ENCODE measurements at regions not wholly inside any gene's neighbourhood (a gene's known extent, or its start where the extent isn't known, plus 50 kb on each side); places are given as distances from the start of the nearest gene placed in this dataset.
"Not testable (repeated sequence)": the region's sequence is repeated elsewhere in the genome, so short reads cannot be mapped to it uniquely, and the experiment has no call there.

- in situ Hi-C loops (cut with MboI; ENCODE audit: low sequenced_read_pairs), result no loop called here
- H3K9me3 ChIP-seq, result no peaks in the 10 kb centered on the region
- no peak overlapping the region for H3K4me3 ChIP-seq
- no peak for DNase-seq (ENCODE audit: low spot score in 2 of 2)
- H3K27me3 ChIP-seq (ENCODE audit: low read depth), result no peaks in the 10 kb centered on the region
- no peaks in the 10 kb centered on the region for H3K4me1 ChIP-seq
- no peaks in the 10 kb centered on the region for H3K36me3 ChIP-seq (replicated peaks)
Observed at GRCh38 chr2:7685342-7686015, 768.3 kb downstream of the RNF144A start.

GRCh38 chr2:7686016-7686385 is 768.8 kb downstream of the RNF144A start:
- no peaks in the 10 kb centered on the region for H3K27me3 ChIP-seq (ENCODE audit: low read depth)
- H3K4me3 ChIP-seq, result no peak overlapping the region
- in situ Hi-C loops (cut with MboI; ENCODE audit: low sequenced_read_pairs), result no loop called here
- H3K36me3 ChIP-seq (replicated peaks), result no peaks in the 10 kb centered on the region
- H3K4me1 ChIP-seq, result no peaks in the 10 kb centered on the region
- no peaks in the 10 kb centered on the region for H3K9me3 ChIP-seq
- no peak for DNase-seq (ENCODE audit: low spot score in 2 of 2)

- no peak for DNase-seq (ENCODE audit: low spot score in 2 of 2)
- in situ Hi-C loops (cut with MboI; ENCODE audit: low sequenced_read_pairs), result no loop called here
- Histone ChIP-seq H3K27me3 (ENCODE audit: low read depth) (no peaks in the 10 kb centered on the region), H3K4me1 (no peaks in the 10 kb centered on the region), H3K9me3 (no peaks in the 10 kb centered on the region), H3K4me3 (no peak overlapping the region), H3K36me3 (replicated peaks) (no peaks in the 10 kb centered on the region)
Observed at GRCh38 chr2:7691961-7692656, 774.9 kb downstream of the RNF144A start.

- Histone ChIP-seq H3K4me3 (no peak overlapping the region), H3K36me3 (replicated peaks) (no peaks in the 10 kb centered on the region), H3K4me1 (no peaks in the 10 kb centered on the region), H3K9me3 (no peaks in the 10 kb centered on the region), H3K27me3 (ENCODE audit: low read depth) (no peaks in the 10 kb centered on the region)
- no peak for DNase-seq (ENCODE audit: low spot score in 2 of 2)
- in situ Hi-C loops (cut with MboI; ENCODE audit: low sequenced_read_pairs), result no loop called here
Observed at GRCh38 chr2:7692657-7693161, 775.5 kb downstream of the RNF144A start.

- Histone ChIP-seq H3K9me3 (no peaks in the 10 kb centered on the region), H3K36me3 (replicated peaks) (no peaks in the 10 kb centered on the region), H3K4me3 (no peak overlapping the region), H3K4me1 (no peaks in the 10 kb centered on the region), H3K27me3 (ENCODE audit: low read depth) (no peaks in the 10 kb centered on the region)
- in situ Hi-C loops (cut with MboI; ENCODE audit: low sequenced_read_pairs), result no loop called here
- DNase-seq (ENCODE audit: low spot score in 2 of 2), result no peak
Observed at GRCh38 chr2:7693246-7694075, 776.2 kb downstream of the RNF144A start.

GRCh38 chr2:7694076-7694985 is 777.1 kb downstream of the RNF144A start:
- no peaks in the 10 kb centered on the region for H3K9me3 ChIP-seq
- H3K4me1 ChIP-seq, result no peaks in the 10 kb centered on the region
- no peak overlapping the region for H3K4me3 ChIP-seq
- no peaks in the 10 kb centered on the region for H3K27me3 ChIP-seq (ENCODE audit: low read depth)
- DNase-seq (ENCODE audit: low spot score in 2 of 2), result no peak
- in situ Hi-C loops (cut with MboI; ENCODE audit: low sequenced_read_pairs), result no loop called here
- no peaks in the 10 kb centered on the region for H3K36me3 ChIP-seq (replicated peaks)

GRCh38 chr2:7696556-7696955 is 779.3 kb downstream of the RNF144A start:
- H3K4me3 ChIP-seq; H3K9me3 ChIP-seq; H3K4me1 ChIP-seq; H3K36me3 ChIP-seq (replicated peaks); in situ Hi-C loops (cut with MboI; ENCODE audit: low sequenced_read_pairs); DNase-seq (ENCODE audit: low spot score in 2 of 2); H3K27me3 ChIP-seq (ENCODE audit: low read depth): not testable (repeated sequence)

- in situ Hi-C loops (cut with MboI; ENCODE audit: low sequenced_read_pairs), result no loop called here
- no peaks in the 10 kb centered on the region for H3K9me3 ChIP-seq
- H3K4me1 ChIP-seq, result no peaks in the 10 kb centered on the region
- H3K36me3 ChIP-seq (replicated peaks), result no peaks in the 10 kb centered on the region
- no peaks in the 10 kb centered on the region for H3K27me3 ChIP-seq (ENCODE audit: low read depth)
- no peak for DNase-seq (ENCODE audit: low spot score in 2 of 2)
- no peak overlapping the region for H3K4me3 ChIP-seq
Observed at GRCh38 chr2:7697052-7697451, 779.8 kb downstream of the RNF144A start.

GRCh38 chr2:7701791-7702190 is 784.6 kb downstream of the RNF144A start:
- no peak overlapping the region for H3K4me3 ChIP-seq
- no peaks in the 10 kb centered on the region for H3K9me3 ChIP-seq
- H3K36me3 ChIP-seq (replicated peaks), result no peaks in the 10 kb centered on the region
- no peaks in the 10 kb centered on the region for H3K27me3 ChIP-seq (ENCODE audit: low read depth)
- no peaks in the 10 kb centered on the region for H3K4me1 ChIP-seq
- in situ Hi-C loops (cut with MboI; ENCODE audit: low sequenced_read_pairs), result no loop called here
- DNase-seq (ENCODE audit: low spot score in 2 of 2), result no peak

GRCh38 chr2:7703048-7703447 is 785.8 kb downstream of the RNF144A start:
- no peak overlapping the region for H3K4me3 ChIP-seq
- no peaks in the 10 kb centered on the region for H3K9me3 ChIP-seq
- no peak for DNase-seq (ENCODE audit: low spot score in 2 of 2)
- no peaks in the 10 kb centered on the region for H3K36me3 ChIP-seq (replicated peaks)
- in situ Hi-C loops (cut with MboI; ENCODE audit: low sequenced_read_pairs), result no loop called here
- no peaks in the 10 kb centered on the region for H3K4me1 ChIP-seq
- H3K27me3 ChIP-seq (ENCODE audit: low read depth), result no peaks in the 10 kb centered on the region

GRCh38 chr2:7703543-7704144 is 786.4 kb downstream of the RNF144A start:
- no peak for DNase-seq (ENCODE audit: low spot score in 2 of 2)
- no peaks in the 10 kb centered on the region for H3K36me3 ChIP-seq (replicated peaks)
- no peak overlapping the region for H3K4me3 ChIP-seq
- H3K9me3 ChIP-seq, result no peaks in the 10 kb centered on the region
- in situ Hi-C loops (cut with MboI; ENCODE audit: low sequenced_read_pairs), result no loop called here
- no peaks in the 10 kb centered on the region for H3K4me1 ChIP-seq
- no peaks in the 10 kb centered on the region for H3K27me3 ChIP-seq (ENCODE audit: low read depth)

GRCh38 chr2:7704296-7704865 is 787.2 kb downstream of the RNF144A start:
- in situ Hi-C loops (cut with MboI; ENCODE audit: low sequenced_read_pairs), result no loop called here
- no peaks in the 10 kb centered on the region for H3K4me1 ChIP-seq
- no peaks in the 10 kb centered on the region for H3K9me3 ChIP-seq
- H3K36me3 ChIP-seq (replicated peaks), result no peaks in the 10 kb centered on the region
- no peak for DNase-seq (ENCODE audit: low spot score in 2 of 2)
- no peak overlapping the region for H3K4me3 ChIP-seq
- H3K27me3 ChIP-seq (ENCODE audit: low read depth), result no peaks in the 10 kb centered on the region

- no peaks in the 10 kb centered on the region for H3K4me1 ChIP-seq
- DNase-seq (ENCODE audit: low spot score in 2 of 2), result no peak
- no peaks in the 10 kb centered on the region for H3K27me3 ChIP-seq (ENCODE audit: low read depth)
- in situ Hi-C loops (cut with MboI; ENCODE audit: low sequenced_read_pairs), result no loop called here
- H3K9me3 ChIP-seq, result no peaks in the 10 kb centered on the region
- H3K4me3 ChIP-seq, result no peak overlapping the region
- no peaks in the 10 kb centered on the region for H3K36me3 ChIP-seq (replicated peaks)
Observed at GRCh38 chr2:7706791-7707190, 789.6 kb downstream of the RNF144A start.

Data from HAP-1 (cell line).